Osteoblast (primary cell): ENCODE measurements at regions not wholly inside any gene's neighbourhood (a gene's known extent, or its start where the extent isn't known, plus 50 kb on each side); places are given as distances from the start of the nearest gene placed in this dataset.

Source experiments
- DNase-seq: peaks from one replicate; pipeline ENCODE4 v3.0.0; 2011; ENCODE audit warnings: low spot score, mixed read lengths; ENCODE audit not compliant: insufficient read length; ENCODE audit errors: missing footprints
- H2AFZ ChIP-seq: 2 replicates; pipeline ENCODE4 v1.6.0; 2011; ENCODE audit warnings: mild to moderate bottlenecking, low read length
- H3K27ac ChIP-seq: 2 replicates; pipeline ENCODE4 v1.5.1; 2011; ENCODE audit warnings: mild to moderate bottlenecking, low read depth, low read length, moderate library complexity
- H3K27me3 ChIP-seq: 2 replicates; pipeline ENCODE4 v1.6.0; 2012; ENCODE audit warnings: mild to moderate bottlenecking, control low read depth, inconsistent platforms, low read length, moderate library complexity; ENCODE audit not compliant: insufficient read depth
- H3K36me3 ChIP-seq: 2 replicates; pipeline ENCODE4 v1.5.1; 2011; ENCODE audit warnings: mild to moderate bottlenecking, low read length, control low read depth, moderate library complexity; ENCODE audit not compliant: insufficient read depth
- H3K4me1 ChIP-seq: 2 replicates; pipeline ENCODE4 v1.5.1; 2011; ENCODE audit warnings: mild to moderate bottlenecking, low read length, control low read depth, moderate library complexity; ENCODE audit not compliant: insufficient read depth
- H3K4me2 ChIP-seq: 2 replicates; pipeline ENCODE4 v1.6.0; 2011; ENCODE audit warnings: mild to moderate bottlenecking, low read length; ENCODE audit not compliant: insufficient read depth
- H3K4me3 ChIP-seq: fragments of 200-600 bp; sonication (generic); 3 replicates; pipeline ENCODE4 v1.5.1; 2012; ENCODE audit warnings: mild to moderate bottlenecking, low read length, inconsistent platforms; ENCODE audit not compliant: insufficient read depth
- H3K79me2 ChIP-seq: 2 replicates; pipeline ENCODE4 v1.6.0; 2012; ENCODE audit warnings: mild to moderate bottlenecking, low read length, control low read depth, inconsistent platforms; ENCODE audit not compliant: insufficient read depth
- H3K9me3 ChIP-seq: 2 replicates; pipeline ENCODE4 v1.5.1; 2011; ENCODE audit warnings: low read depth, low read length, control low read depth
- H4K20me1 ChIP-seq: 2 replicates; pipeline ENCODE4 v1.6.0; 2012; ENCODE audit warnings: mild to moderate bottlenecking, low read length, control low read depth; ENCODE audit not compliant: insufficient read depth
- TF ChIP-seq, protein P1 (sequence below): IDR thresholded peaks from 2 replicates; pipeline ENCODE4 v1.5.1; 2011; ENCODE audit warnings: mild to moderate bottlenecking, low read depth, low read length, moderate library complexity; ENCODE audit errors: extremely low read depth

- no peaks in the 10 kb centered on the region for H4K20me1 ChIP-seq
- H3K27me3 ChIP-seq = no peaks in the 10 kb centered on the region
- no peaks in the 10 kb centered on the region for H3K9me3 ChIP-seq
- no peaks in the 10 kb centered on the region for H3K36me3 ChIP-seq
- H3K79me2 ChIP-seq = no peaks in the 10 kb centered on the region
- TF ChIP-seq, protein P1, sequence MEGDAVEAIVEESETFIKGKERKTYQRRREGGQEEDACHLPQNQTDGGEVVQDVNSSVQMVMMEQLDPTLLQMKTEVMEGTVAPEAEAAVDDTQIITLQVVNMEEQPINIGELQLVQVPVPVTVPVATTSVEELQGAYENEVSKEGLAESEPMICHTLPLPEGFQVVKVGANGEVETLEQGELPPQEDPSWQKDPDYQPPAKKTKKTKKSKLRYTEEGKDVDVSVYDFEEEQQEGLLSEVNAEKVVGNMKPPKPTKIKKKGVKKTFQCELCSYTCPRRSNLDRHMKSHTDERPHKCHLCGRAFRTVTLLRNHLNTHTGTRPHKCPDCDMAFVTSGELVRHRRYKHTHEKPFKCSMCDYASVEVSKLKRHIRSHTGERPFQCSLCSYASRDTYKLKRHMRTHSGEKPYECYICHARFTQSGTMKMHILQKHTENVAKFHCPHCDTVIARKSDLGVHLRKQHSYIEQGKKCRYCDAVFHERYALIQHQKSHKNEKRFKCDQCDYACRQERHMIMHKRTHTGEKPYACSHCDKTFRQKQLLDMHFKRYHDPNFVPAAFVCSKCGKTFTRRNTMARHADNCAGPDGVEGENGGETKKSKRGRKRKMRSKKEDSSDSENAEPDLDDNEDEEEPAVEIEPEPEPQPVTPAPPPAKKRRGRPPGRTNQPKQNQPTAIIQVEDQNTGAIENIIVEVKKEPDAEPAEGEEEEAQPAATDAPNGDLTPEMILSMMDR = no peak
- H3K4me2 ChIP-seq = no peak overlapping the region
- no peak overlapping the region for H3K4me3 ChIP-seq
- DNase-seq = no peak
- H3K4me1 ChIP-seq = no peaks in the 10 kb centered on the region
- H3K27ac ChIP-seq = no peak overlapping the region
- no peak overlapping the region for H2AFZ ChIP-seq
Measured at GRCh38 chr4:122528879-122529278, 72.4 kb upstream of the IL2 start.

DNA sequence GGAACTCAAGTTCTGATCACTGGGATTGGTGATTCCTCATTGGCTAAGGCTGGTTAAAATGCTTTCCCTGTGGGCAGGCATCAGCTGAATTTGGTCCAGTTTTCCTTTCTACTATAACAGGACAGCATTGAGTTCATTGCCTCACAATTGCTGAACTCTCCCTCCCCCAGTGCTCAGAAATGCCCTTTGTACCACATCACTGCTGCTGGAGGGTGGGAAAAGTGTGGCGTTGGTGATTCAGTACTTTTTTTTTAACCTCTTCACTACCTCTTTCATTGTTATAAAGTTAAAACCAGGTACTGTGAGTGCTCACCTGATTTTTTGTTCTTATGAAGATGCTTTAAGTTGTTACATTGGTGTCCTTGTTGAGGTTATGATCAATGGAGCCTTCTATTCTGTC lies 69.3 kb upstream of the IL2 start:
- H3K36me3 ChIP-seq = no peaks in the 10 kb centered on the region
- H3K79me2 ChIP-seq = no peaks in the 10 kb centered on the region
- H4K20me1 ChIP-seq = no peaks in the 10 kb centered on the region
- H3K4me3 ChIP-seq = no peak overlapping the region
- DNase-seq = no peak
- H3K27me3 ChIP-seq = no peaks in the 10 kb centered on the region
- no peak overlapping the region for H2AFZ ChIP-seq
- no peaks in the 10 kb centered on the region for H3K9me3 ChIP-seq
- TF ChIP-seq, protein P1 = no peak
- H3K4me2 ChIP-seq = no peak overlapping the region
- H3K27ac ChIP-seq = no peak overlapping the region
- no peaks in the 10 kb centered on the region for H3K4me1 ChIP-seq

DNA sequence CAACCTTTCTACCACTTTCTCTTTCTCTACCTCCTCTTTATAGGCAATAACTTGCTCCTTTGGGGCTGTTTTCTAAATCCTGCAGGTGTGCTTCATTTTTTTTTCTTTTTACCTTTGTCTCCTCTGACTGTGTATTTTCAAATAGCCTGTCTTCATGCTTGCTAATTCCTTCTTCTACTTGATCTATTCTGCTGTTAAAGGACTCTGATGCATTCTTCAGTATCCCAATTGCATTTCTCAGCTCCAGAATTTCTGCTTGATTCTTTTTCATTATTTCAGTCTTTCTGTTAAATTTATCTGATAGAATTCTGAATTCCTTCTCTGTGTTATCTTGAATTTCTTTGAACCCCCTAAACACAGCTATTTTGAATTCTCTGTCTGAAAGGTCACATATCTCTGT lies 67.7 kb upstream of the IL2 start:
- no peak overlapping the region for H3K4me2 ChIP-seq
- H3K4me1 ChIP-seq = no peaks in the 10 kb centered on the region
- no peaks in the 10 kb centered on the region for H3K79me2 ChIP-seq
- H4K20me1 ChIP-seq = no peaks in the 10 kb centered on the region
- TF ChIP-seq, protein P1 = no peak
- H3K4me3 ChIP-seq = no peak overlapping the region
- no peak overlapping the region for H2AFZ ChIP-seq
- no peaks in the 10 kb centered on the region for H3K9me3 ChIP-seq
- DNase-seq = no peak
- H3K27me3 ChIP-seq = no peaks in the 10 kb centered on the region
- no peaks in the 10 kb centered on the region for H3K36me3 ChIP-seq
- H3K27ac ChIP-seq = no peak overlapping the region

DNA sequence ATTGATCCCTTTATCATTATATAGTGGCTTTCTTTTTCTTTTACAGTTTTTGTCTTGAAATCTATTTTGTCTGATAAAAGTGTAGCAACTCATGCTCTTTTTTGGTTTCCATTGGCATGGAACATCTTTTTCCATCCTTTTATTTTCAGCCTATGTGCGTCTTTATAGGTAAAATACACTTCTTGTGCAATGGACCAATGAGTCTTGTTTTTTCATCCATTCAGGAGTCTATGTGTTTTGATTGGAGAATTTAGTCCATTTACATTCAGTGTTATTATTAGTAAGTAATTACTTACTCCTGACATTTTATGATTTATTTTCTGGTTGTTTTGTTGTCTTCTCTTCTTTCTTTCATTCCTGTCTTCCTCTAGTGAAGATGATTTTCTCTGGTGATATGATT lies 66.4 kb upstream of the IL2 start:
- no peak overlapping the region for H3K4me3 ChIP-seq
- no peak overlapping the region for H3K27ac ChIP-seq
- no peak for DNase-seq
- H3K79me2 ChIP-seq = no peaks in the 10 kb centered on the region
- TF ChIP-seq, protein P1 = no peak
- no peak overlapping the region for H3K4me2 ChIP-seq
- H3K9me3 ChIP-seq = no peaks in the 10 kb centered on the region
- H2AFZ ChIP-seq = no peak overlapping the region
- H4K20me1 ChIP-seq = no peaks in the 10 kb centered on the region
- H3K27me3 ChIP-seq = no peaks in the 10 kb centered on the region
- H3K4me1 ChIP-seq = no peaks in the 10 kb centered on the region
- no peaks in the 10 kb centered on the region for H3K36me3 ChIP-seq
